NCI-H146 (cell line): ENCODE measurements at regions not wholly inside any gene's neighbourhood (a gene's known extent, or its start where the extent isn't known, plus 50 kb on each side); places are given as distances from the start of the nearest gene placed in this dataset.
"Not testable (repeated sequence)": the region's sequence is repeated elsewhere in the genome, so short reads cannot be mapped to it uniquely, and the experiment has no call there.

ENCODE experiments used
- DNase-seq: peaks from one replicate; lab custom pipeline; 2025; lab: John Stamatoyannopoulos, UW

DNA sequence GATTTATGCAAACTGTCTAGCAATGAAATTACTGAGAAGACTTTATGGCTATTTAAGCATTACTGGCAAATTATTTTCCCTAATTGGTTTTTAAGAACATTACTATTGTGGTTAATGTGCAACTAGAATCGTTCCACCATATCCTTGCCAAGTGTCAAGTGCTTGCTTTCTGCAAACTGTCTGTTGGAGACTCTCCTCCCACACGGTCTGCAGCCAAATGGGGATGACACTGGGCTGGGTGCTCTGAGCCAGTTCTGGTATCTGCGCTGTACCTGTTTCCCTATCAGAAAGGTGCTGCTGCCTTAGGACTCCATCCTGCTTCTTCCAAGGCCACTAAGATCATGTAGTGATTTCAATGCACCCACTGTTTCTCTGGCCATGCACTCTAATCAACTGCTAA, 110.4 kb downstream of the RAMP3 start:
- DNase-seq: no peak

DNA sequence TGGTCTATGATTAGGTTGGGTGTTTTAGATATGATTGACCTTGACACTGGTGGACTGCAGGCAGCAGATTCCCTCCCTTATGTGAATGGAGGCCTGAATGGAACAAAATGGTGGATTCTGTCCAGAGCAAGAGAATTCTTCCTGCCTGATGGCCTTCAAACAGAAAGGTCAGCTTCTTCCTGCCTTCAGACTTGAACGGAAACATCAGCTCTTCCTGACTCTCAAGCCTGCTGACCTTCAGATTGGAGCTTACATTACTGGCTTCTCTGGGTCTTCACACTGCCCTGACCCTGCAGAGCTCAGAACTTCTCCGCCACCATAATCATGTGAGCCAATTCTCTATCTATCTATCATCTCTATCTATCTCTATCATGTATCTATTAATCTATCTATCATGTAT, 111.6 kb downstream of the RAMP3 start:
- DNase-seq: no peak

GRCh38 chr7:45278763-45279398, 121.3 kb downstream of the RAMP3 start:
- DNase-seq: no peak

DNA sequence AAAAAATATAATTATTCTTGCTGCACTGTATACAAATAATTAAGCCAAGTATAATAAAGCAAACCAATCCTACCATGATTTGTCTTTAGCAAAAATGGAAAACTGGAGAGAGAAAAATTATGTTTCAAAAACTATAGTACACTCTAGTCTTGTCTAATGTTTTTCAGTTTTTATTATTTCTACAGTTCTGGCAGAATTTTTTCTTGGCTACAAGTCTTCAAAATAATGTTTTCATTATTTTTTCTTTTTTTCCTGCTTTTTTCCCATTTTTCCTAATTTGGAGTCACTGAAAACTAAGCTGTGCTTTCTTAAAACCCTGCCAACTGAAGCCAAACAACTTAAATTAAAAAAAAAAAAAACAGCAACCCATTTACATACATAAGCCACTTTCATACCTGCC, 132.0 kb downstream of the RAMP3 start:
- not testable (repeated sequence) for DNase-seq

- no peak for DNase-seq
Measured at GRCh38 chr7:45290880-45291279, 133.3 kb downstream of the RAMP3 start.

DNA sequence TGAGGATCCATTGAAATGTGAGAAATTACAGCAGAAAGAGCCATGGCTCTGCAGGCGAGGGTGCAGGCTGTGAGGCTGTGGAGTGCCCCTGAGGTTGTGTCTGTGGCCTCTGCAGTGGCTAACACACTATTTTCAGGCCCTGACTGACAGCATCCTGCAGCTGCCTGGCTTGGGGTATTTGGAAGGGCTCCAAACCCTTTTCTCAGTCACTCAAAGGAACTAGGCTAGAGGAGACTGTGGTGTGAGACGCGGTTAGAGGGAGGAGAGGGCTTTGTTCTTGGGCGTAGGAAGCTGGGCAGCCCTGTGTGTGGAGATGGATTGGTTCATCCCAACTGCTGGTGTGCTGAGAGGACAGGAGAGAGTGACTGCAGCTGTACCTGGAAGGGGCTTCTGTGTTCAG, 134.9 kb downstream of the RAMP3 start:
- DNase-seq: no peak

DNA sequence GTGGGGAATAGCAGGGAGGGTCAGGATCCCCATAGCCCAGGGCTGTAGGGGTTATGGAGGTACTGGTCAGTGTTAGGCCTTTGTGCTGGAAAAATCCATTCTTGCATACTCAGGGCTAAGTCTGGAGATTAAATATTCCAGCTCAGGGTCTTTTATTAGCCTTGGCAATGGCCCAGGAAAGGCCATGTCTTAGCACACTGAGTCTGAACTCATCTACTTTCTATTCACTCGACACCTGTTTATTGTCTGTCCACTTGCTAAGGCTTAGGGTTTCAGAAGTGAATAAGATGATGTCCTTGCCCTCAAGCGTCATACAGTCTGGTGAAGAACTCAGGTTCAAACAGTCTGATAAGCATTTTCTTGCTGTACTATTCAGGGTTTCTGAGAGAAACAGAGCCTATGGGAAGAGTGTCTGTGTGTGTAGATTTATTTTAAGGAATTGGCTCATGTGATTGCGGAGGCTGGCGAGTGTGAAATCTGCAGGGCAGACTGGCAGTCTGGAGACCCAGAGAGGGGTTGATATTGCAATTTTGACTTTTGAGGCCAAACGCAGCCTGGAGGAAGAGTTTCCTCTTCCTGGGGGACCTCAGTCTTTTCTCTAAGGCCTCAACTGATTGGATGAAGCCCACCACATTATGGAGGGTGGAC, 135.8 kb downstream of the RAMP3 start:
- no peak for DNase-seq

DNA sequence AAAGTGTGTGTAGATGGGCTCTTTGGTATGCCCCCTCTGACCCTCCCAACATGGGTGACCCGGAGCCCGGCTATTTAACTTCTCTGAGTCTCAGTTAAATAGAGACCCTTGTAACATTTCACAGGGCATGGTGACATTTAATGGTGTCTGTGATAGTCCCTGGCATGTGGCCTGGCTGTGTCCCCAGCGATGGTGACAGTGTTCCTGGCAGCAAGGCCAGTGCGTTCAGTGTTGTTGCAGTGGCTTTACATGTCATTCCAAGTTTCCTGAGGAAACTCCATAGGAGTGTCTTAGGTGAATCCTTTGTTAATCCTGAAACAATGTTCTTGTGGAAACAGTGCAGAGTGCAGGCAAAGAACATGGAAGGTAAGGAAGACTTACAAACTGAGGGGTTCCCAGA, 137.0 kb downstream of the RAMP3 start:
- DNase-seq: no peak

GRCh38 chr7:45295222-45295621, 137.6 kb downstream of the RAMP3 start:
- no peak for DNase-seq

DNA sequence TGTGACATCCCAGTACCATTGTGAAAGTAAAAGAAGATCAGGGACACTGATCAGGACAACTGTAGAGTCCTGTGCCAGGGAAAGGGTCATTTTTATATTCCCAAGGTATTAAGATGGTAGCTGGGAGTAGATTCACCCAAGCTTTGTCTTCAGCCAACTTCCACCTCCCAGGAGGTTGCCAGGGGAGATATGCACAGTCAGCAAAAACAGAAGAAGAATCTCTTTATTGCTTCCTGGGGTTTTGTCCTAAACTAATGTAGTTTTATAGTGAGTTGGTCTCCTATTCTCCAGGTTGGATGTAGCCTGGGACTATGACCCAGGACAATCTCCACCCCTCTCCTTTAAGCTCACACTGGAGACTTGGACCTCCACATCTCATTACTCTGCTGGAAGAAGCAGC, 139.2 kb downstream of the RAMP3 start:
- no peak for DNase-seq

DNA sequence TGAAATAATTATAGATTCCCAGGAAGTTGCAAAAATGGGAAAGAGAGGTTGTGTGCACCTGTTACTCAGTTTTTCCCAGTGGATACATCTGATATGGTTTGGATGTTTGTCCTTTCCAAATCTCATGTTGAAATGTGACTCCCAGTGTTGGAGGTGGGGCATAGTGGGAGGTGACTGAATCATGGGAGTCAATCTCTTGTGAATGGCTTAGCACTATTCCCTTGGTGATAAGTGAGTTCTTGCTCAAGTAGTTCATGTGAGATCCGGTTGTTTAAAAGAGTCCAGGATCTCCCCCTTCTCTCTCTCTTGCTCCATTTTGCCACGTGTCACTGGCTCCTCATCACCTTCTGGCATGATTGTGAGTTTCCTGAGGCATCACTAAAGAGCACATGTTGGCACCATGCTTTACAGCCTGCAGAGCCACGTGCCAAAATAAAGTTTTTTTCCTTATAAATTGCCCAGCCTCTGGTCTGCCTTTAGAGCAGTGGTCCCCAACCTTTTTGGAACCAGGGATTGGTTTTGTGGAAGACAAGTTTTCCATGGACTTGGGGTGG, 149.2 kb downstream of the RAMP3 start:
- no peak for DNase-seq

DNA sequence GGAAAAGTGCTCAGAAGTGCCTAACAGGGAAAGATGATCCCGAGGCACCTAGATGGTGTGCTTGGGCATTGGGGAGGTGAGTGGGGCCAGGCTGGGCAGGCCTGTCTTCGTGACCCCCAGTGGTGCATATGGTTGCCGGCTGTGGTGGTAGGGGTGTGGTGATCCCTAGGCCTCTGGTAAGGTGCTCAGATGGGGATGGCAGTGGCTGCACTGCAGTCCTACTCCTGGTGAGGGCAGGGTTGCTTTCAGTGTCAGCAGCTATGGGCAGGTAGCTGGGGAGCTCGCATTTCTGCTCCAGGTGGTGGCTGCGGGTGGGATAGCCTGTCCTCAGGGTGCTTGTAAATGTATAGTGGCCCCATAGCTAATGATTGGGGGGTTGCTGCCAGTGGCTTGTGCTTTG, 154.0 kb downstream of the RAMP3 start:
- DNase-seq: no peak

- not testable (repeated sequence) for DNase-seq
Measured at GRCh38 chr7:45315512-45315911, 157.9 kb downstream of the RAMP3 start.

- DNase-seq: no peak
Measured at GRCh38 chr7:45324683-45325237, 167.2 kb downstream of the RAMP3 start.

GRCh38 chr7:45325378-45325777, 167.8 kb downstream of the RAMP3 start:
- no peak for DNase-seq

DNA sequence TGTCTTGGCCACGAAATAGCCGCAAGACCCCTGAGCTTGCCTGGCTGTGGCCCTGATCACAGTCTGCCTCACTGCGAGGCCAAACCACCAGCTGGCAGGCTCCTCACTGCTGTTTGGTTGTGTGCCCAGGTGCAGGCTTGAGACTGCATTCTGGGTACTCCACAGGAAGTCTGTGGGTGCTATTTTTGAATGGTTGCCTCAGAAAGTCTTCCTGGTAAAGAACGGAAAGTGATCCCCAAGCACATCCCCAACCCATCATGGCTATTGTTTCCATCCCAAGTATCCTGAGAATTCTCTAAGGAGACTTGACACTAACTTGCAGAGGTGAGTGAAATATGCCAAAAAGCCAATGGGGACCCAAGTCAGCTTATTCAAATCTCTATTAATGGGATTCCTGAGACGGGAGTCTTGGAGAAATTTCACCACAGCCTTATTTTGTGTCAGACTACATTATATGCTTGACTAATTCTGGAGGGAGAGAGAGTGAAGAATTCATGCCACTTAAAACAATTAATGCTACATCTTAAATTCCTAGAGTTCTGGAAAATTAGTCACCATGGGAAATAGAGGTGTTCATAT, 170.9 kb downstream of the RAMP3 start:
- DNase-seq: no peak

GRCh38 chr7:45331563-45331962, 174.0 kb downstream of the RAMP3 start:
- DNase-seq: no peak

GRCh38 chr7:45335024-45335423, 177.4 kb downstream of the RAMP3 start:
- not testable (repeated sequence) for DNase-seq

DNA sequence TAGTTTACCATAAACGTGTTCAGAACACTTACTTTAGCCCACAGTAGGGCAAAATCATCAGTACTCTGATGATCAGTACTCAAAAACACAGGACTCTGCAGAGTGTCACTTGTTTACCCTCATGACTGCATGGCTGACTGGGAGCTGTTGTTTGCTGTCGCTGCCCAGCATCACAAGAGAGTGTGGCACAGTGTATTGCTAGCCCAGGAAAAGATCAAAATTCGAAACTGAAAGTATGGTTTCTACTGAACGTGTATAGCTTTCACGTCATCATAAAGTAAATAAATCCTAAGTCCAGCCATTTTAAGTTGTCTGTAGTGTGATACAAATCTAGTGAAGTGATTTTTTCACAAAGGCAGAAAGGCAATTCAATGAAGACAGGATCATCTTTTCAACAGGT, 184.6 kb downstream of the RAMP3 start:
- DNase-seq: no peak

DNA sequence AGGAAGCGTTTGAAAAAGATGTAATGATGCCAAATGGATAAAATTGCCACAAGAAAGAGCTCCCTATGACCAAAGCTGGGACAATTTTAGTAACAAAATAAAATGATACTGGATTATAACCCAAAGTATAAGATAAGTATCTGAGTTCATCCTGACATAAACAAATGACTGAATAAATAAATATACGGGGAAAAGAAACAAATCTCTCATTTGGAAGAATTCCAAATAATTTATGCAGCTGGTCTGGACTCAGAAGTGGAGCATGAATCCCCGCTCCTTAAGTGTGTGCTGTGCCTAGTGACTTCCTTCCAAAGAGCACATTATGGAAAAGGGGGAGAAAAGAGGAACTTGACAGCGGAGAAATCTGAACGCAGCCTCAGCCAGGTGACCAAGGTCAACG, 186.2 kb downstream of the RAMP3 start:
- no peak for DNase-seq

DNA sequence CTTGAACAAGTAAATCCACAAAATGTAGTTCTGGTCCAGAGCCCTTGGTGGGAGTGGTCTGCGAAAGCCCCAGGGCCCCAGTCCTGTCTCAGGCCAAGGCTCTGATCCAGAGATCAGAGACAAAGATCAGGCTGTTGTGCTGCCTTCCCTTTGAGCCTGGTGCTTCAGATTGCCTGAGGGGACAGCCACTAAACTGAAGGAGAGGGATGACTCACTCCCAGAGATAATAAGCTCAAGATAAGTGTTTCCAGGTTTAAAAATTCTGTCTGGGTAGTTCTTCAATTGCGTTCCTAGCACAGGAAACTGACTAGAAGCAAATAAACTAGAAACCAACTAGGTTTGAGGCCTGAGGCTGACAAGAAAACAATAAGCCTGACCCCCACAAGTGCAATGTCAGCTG, 190.2 kb downstream of the RAMP3 start:
- peak; percentile 75 for DNase-seq

DNA sequence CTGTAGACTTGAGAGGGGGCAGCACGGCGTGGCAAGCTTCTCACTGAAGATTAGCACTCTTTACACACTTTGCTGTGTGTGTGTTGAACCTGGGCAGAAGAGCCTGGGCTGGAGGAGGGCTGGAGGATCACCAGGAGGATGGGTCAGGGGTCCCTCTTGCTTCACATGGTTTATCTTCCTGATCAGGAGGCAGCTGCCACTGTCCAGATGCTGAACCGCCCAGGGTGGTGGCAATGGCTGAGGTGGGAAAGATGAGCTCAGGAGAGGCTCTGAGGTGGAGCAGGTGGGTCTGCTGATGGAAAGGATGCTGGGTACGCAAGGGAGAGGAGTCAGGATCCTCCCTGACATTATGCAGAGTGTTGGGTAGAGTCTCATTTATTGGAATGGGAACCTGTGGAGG, 191.5 kb downstream of the RAMP3 start:
- no peak for DNase-seq

DNA sequence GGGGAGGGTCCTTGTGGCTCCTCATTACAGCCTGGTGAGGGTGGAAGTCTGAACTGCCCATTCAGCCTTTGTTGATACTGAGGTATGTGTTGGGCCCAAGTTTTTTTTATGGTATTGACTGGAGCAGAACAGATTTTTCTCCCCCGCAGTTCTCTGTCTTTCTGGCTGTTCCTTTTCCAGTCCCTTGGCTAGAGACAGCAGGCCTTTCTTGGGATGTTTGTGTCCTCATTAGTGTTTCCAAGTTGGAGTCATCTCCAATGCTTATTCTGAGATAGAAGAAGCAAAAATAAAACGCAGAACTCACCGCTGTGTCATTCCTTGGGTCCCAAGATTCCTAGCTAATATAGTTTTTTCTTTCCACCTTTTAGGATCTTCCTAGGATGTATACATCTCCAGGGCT, 193.3 kb downstream of the RAMP3 start:
- no peak for DNase-seq
